ENCODE measurements at regions not wholly inside any gene's neighbourhood (a gene's known extent, or its start where the extent isn't known, plus 50 kb on each side); places are given as distances from the start of the nearest gene placed in this dataset.

GRCh38 chr12:67048371-67048770, 220.8 kb upstream of the CAND1 start:
- no peak for TF ChIP-seq CTCF (IDR thresholded peaks at IDR 0.05)
- no peak for TF ChIP-seq POLR2A (IDR thresholded peaks at IDR 0.05)
